ENCODE measurements at regions not wholly inside any gene's neighbourhood (a gene's known extent, or its start where the extent isn't known, plus 50 kb on each side); places are given as distances from the start of the nearest gene placed in this dataset.
"Not testable (repeated sequence)": the region's sequence is repeated elsewhere in the genome, so short reads cannot be mapped to it uniquely, and the experiment has no call there.

- H3K36me3 ChIP-seq = no peaks in the 10 kb centered on the region
- no peaks in the 10 kb centered on the region for H3K4me1 ChIP-seq
- H3K27ac ChIP-seq = no peak overlapping the region
- no peaks in the 10 kb centered on the region for H3K27me3 ChIP-seq
- DNase-seq = no peak
- H3K4me3 ChIP-seq = no peak overlapping the region
- peaks cover 7% of the 10 kb centered on the region; the same call in 1 of the 2 replicates for H3K9me3 ChIP-seq (replicated peaks)
Observed at GRCh38 chr15:95149036-95149435, 917.7 kb downstream of the MCTP2 start.

- Histone ChIP-seq H3K4me3 (no peak overlapping the region), H3K27ac (no peak overlapping the region), H3K4me1 (no peaks in the 10 kb centered on the region), H3K9me3 (replicated peaks) (peaks cover 7% of the 10 kb centered on the region; the same call in 1 of the 2 replicates), H3K36me3 (no peaks in the 10 kb centered on the region), H3K27me3 (no peaks in the 10 kb centered on the region)
- DNase-seq = no peak
Observed at GRCh38 chr15:95149771-95150170, 918.4 kb downstream of the MCTP2 start.

- Histone ChIP-seq H3K4me3 (no peak overlapping the region), H3K27ac (no peak overlapping the region), H3K9me3 (replicated peaks) (peaks cover 10% of the 10 kb centered on the region; the same call in 1 of the 2 replicates), H3K36me3 (no peaks in the 10 kb centered on the region), H3K27me3 (no peaks in the 10 kb centered on the region), H3K4me1 (no peaks in the 10 kb centered on the region)
- DNase-seq = no peak
Observed at GRCh38 chr15:95150466-95150865, 919.1 kb downstream of the MCTP2 start.

- H3K9me3 ChIP-seq (replicated peaks) = peaks cover 10% of the 10 kb centered on the region; the same call in 1 of the 2 replicates
- no peak overlapping the region for H3K27ac ChIP-seq
- H3K4me1 ChIP-seq = no peaks in the 10 kb centered on the region
- DNase-seq = no peak
- no peaks in the 10 kb centered on the region for H3K27me3 ChIP-seq
- H3K36me3 ChIP-seq = no peaks in the 10 kb centered on the region
- H3K4me3 ChIP-seq = no peak overlapping the region
Observed at GRCh38 chr15:95152741-95153140, 921.4 kb downstream of the MCTP2 start.

GRCh38 chr15:95153201-95153600 lies 921.8 kb downstream of the MCTP2 start:
- H3K36me3 ChIP-seq, H3K4me1 ChIP-seq, H3K27me3 ChIP-seq, H3K4me3 ChIP-seq, H3K27ac ChIP-seq, DNase-seq: not testable (repeated sequence)
- peaks cover 10% of the 10 kb centered on the region; the same call in 1 of the 2 replicates for H3K9me3 ChIP-seq (replicated peaks)

- H3K27me3 ChIP-seq = no peaks in the 10 kb centered on the region
- no peak overlapping the region for H3K27ac ChIP-seq
- no peak for DNase-seq
Observed at GRCh38 chr15:95160316-95160715, 929.0 kb downstream of the MCTP2 start.

GRCh38 chr15:95162069-95162468 lies 930.7 kb downstream of the MCTP2 start:
- Histone ChIP-seq H3K4me1 (no peaks in the 10 kb centered on the region), H3K36me3 (no peaks in the 10 kb centered on the region), H3K27ac (no peak overlapping the region), H3K9me3 (replicated peaks) (no peaks in the 10 kb centered on the region), H3K4me3 (no peak overlapping the region), H3K27me3 (no peaks in the 10 kb centered on the region)
- no peak for DNase-seq

More at GRCh38 chr15:95160316-95160715, 929.0 kb downstream of the MCTP2 start:
- H3K36me3 ChIP-seq = no peaks in the 10 kb centered on the region
- no peaks in the 10 kb centered on the region for H3K4me1 ChIP-seq
- H3K4me3 ChIP-seq = no peak overlapping the region
- H3K9me3 ChIP-seq (replicated peaks) = no peaks in the 10 kb centered on the region; the same call in 1 of the 2 replicates

- H3K4me3 ChIP-seq = no peak overlapping the region
- no peaks in the 10 kb centered on the region for H3K36me3 ChIP-seq
- H3K4me1 ChIP-seq = no peaks in the 10 kb centered on the region
- no peaks in the 10 kb centered on the region for H3K27me3 ChIP-seq
- no peaks in the 10 kb centered on the region for H3K9me3 ChIP-seq (replicated peaks)
- no peak for DNase-seq
- H3K27ac ChIP-seq = no peak overlapping the region
Observed at GRCh38 chr15:95162531-95162930, 931.2 kb downstream of the MCTP2 start.

GRCh38 chr15:95162967-95163531 lies 931.7 kb downstream of the MCTP2 start:
- Histone ChIP-seq H3K27ac (no peak overlapping the region), H3K36me3 (no peaks in the 10 kb centered on the region), H3K4me3 (no peak overlapping the region), H3K4me1 (no peaks in the 10 kb centered on the region), H3K9me3 (replicated peaks) (no peaks in the 10 kb centered on the region), H3K27me3 (no peaks in the 10 kb centered on the region)
- DNase-seq = no peak

- H3K27me3 ChIP-seq = no peaks in the 10 kb centered on the region
- no peak overlapping the region for H3K27ac ChIP-seq
- no peaks in the 10 kb centered on the region for H3K36me3 ChIP-seq
- no peak overlapping the region for H3K4me3 ChIP-seq
- no peak for DNase-seq
- no peaks in the 10 kb centered on the region for H3K4me1 ChIP-seq
- H3K9me3 ChIP-seq (replicated peaks) = no peaks in the 10 kb centered on the region
Observed at GRCh38 chr15:95168152-95168551, 936.8 kb downstream of the MCTP2 start.

GRCh38 chr15:95168951-95169431 lies 937.6 kb downstream of the MCTP2 start:
- Histone ChIP-seq H3K27me3 (no peaks in the 10 kb centered on the region), H3K9me3 (replicated peaks) (no peaks in the 10 kb centered on the region), H3K36me3 (no peaks in the 10 kb centered on the region), H3K27ac (no peak overlapping the region), H3K4me1 (no peaks in the 10 kb centered on the region), H3K4me3 (no peak overlapping the region)
- no peak for DNase-seq

GRCh38 chr15:95169541-95170459 lies 938.4 kb downstream of the MCTP2 start:
- H3K27ac ChIP-seq = no peak overlapping the region
- no peak overlapping the region for H3K4me3 ChIP-seq
- DNase-seq = no peak
- H3K36me3 ChIP-seq = no peaks in the 10 kb centered on the region
- H3K4me1 ChIP-seq = no peaks in the 10 kb centered on the region; the same call in 1 of the 2 replicates
- H3K9me3 ChIP-seq (replicated peaks) = no peaks in the 10 kb centered on the region
- no peaks in the 10 kb centered on the region for H3K27me3 ChIP-seq

GRCh38 chr15:95170561-95171380 lies 939.4 kb downstream of the MCTP2 start:
- no peaks in the 10 kb centered on the region; the same call in 1 of the 2 replicates for H3K4me1 ChIP-seq
- peak in 1 of 2 experiments; percentile 22 for DNase-seq
- no peak overlapping the region for H3K4me3 ChIP-seq
- H3K27ac ChIP-seq = no peak overlapping the region
- H3K9me3 ChIP-seq (replicated peaks) = no peaks in the 10 kb centered on the region
- H3K36me3 ChIP-seq = no peaks in the 10 kb centered on the region
- H3K27me3 ChIP-seq = no peaks in the 10 kb centered on the region

GRCh38 chr15:95171564-95171963 lies 940.2 kb downstream of the MCTP2 start:
- Histone ChIP-seq H3K27ac (no peak overlapping the region), H3K36me3 (no peaks in the 10 kb centered on the region), H3K4me3 (no peak overlapping the region), H3K4me1 (no peaks in the 10 kb centered on the region; the same call in 1 of the 2 replicates), H3K27me3 (no peaks in the 10 kb centered on the region), H3K9me3 (replicated peaks) (no peaks in the 10 kb centered on the region)
- no peak for DNase-seq
